Endodermal cell (in vitro differentiated cells): ENCODE measurements at regions not wholly inside any gene's neighbourhood (a gene's known extent, or its start where the extent isn't known, plus 50 kb on each side); places are given as distances from the start of the nearest gene placed in this dataset.

Experiments used
- DNase-seq: peaks from one replicate; pipeline ENCODE4 v3.0.0-alpha.2; 2017
- H3K27ac ChIP-seq: 2 replicates; pipeline ENCODE4 v1.5.1; 2013; ENCODE audit warnings: mild to moderate bottlenecking, low read depth, low read length, moderate library complexity
- H3K27me3 ChIP-seq: 2 replicates; pipeline ENCODE4 v1.6.1; 2013; ENCODE audit warnings: mild to moderate bottlenecking, low read length, moderate library complexity; ENCODE audit not compliant: insufficient read depth, control insufficient read depth, poor library complexity, severe bottlenecking
- H3K36me3 ChIP-seq: 2 replicates; pipeline ENCODE4 v1.7.0; 2013; ENCODE audit warnings: mild to moderate bottlenecking, low read length, moderate library complexity; ENCODE audit not compliant: control insufficient read depth, insufficient read depth
- H3K4me1 ChIP-seq: one replicate; pipeline ENCODE4 v1.7.0; 2013; ENCODE audit warnings: low read length; ENCODE audit not compliant: control insufficient read depth, insufficient read depth
- H3K4me3 ChIP-seq: 2 replicates; pipeline ENCODE4 v1.5.1; 2013; ENCODE audit warnings: mild to moderate bottlenecking, low read length, moderate library complexity
- H3K9ac ChIP-seq: 2 replicates; pipeline ENCODE4 v1.6.1; 2013; ENCODE audit warnings: mild to moderate bottlenecking, low read length, moderate library complexity; ENCODE audit not compliant: poor library complexity, severe bottlenecking; ENCODE audit errors: extremely low read depth
- H3K9me3 ChIP-seq: 2 replicates; pipeline ENCODE4 v1.6.1; 2013; ENCODE audit warnings: mild to moderate bottlenecking, low read length, moderate library complexity; ENCODE audit not compliant: control insufficient read depth
- H3K27ac Mint-ChIP-seq: 2 replicates; pipeline ENCODE4 v1.8.0; 2020; ENCODE audit warnings: mixed read lengths
- H3K27me3 Mint-ChIP-seq: 2 replicates; pipeline ENCODE4 v1.8.0; 2021; ENCODE audit warnings: mild to moderate bottlenecking, mixed read lengths; ENCODE audit not compliant: insufficient read depth
- H3K36me3 Mint-ChIP-seq: 2 replicates; pipeline ENCODE4 v1.8.0; 2020; ENCODE audit warnings: low read depth, mixed read lengths
- H3K4me1 Mint-ChIP-seq: 2 replicates; pipeline ENCODE4 v1.8.0; 2020; ENCODE audit warnings: mixed read lengths
- H3K4me3 Mint-ChIP-seq: 2 replicates; pipeline ENCODE4 v1.8.0; 2020; ENCODE audit warnings: mild to moderate bottlenecking, moderate library complexity, mixed read lengths
- H3K9me3 Mint-ChIP-seq: 2 replicates; pipeline ENCODE4 v1.8.0; 2020; ENCODE audit warnings: mild to moderate bottlenecking, mixed read lengths
- WGBS, 2 experiments: methylation state at CpG; one replicate each; pipeline versions ENCODE4 v1.1.5 to v1.1.7; 2013; ENCODE audit warnings: missing lambda C conversion rate in 2 of 2, mixed read lengths in 1 of 2; ENCODE audit not compliant: insufficient coverage in 1 of 2, insufficient read length in 1 of 2; 5-methylcytosine and 5-hydroxymethylcytosine counted together
- TF ChIP-seq, protein P1 (sequence below): fragments of 200-600 bp; sonication (generic); conservative IDR thresholded peaks from 2 replicates; pipeline ENCODE4 v1.5.0; 2021; ENCODE audit warnings: antibody characterized with exemption, mild to moderate bottlenecking

DNA sequence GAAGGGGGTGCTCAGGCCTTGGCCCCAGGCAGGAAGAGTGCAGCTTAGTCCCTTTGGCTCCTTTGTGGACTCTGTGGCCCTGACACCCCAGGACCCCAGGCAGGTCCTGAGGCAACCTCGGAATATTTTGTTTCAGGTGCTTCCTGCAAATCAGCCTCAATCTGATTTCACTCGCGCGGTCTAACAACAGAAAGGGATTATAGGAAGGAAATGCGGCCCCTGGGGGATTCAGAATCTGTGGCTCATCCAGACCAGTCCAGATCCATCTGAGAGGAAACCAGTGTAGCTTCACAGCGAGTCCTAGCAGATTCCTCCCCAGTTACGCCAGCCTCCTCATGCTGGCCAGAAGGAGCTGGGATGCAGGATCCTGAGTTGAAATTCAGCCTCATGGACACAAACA, 59.5 kb upstream of the YWHAQ start:
- H3K27ac Mint-ChIP-seq, result no peak overlapping the region
- no peak overlapping the region for H3K4me3 Mint-ChIP-seq
- H3K4me1 Mint-ChIP-seq, result no peaks in the 10 kb centered on the region
- 69 to 78% methylated on average over 7 of the region's 7 CpGs for WGBS, 2 experiments
- no peak overlapping the region for H3K4me3 ChIP-seq
- H3K27ac ChIP-seq, result no peak overlapping the region
- H3K36me3 Mint-ChIP-seq, result no peaks in the 10 kb centered on the region
- DNase-seq, result peak; percentile 48
- H3K4me1 ChIP-seq, result no peaks in the 10 kb centered on the region
- no peaks in the 10 kb centered on the region for H3K27me3 Mint-ChIP-seq
- H3K9ac ChIP-seq, result no peak overlapping the region
- no peaks in the 10 kb centered on the region for H3K36me3 ChIP-seq
- H3K9me3 ChIP-seq, result no peaks in the 10 kb centered on the region
- TF ChIP-seq, protein P1, sequence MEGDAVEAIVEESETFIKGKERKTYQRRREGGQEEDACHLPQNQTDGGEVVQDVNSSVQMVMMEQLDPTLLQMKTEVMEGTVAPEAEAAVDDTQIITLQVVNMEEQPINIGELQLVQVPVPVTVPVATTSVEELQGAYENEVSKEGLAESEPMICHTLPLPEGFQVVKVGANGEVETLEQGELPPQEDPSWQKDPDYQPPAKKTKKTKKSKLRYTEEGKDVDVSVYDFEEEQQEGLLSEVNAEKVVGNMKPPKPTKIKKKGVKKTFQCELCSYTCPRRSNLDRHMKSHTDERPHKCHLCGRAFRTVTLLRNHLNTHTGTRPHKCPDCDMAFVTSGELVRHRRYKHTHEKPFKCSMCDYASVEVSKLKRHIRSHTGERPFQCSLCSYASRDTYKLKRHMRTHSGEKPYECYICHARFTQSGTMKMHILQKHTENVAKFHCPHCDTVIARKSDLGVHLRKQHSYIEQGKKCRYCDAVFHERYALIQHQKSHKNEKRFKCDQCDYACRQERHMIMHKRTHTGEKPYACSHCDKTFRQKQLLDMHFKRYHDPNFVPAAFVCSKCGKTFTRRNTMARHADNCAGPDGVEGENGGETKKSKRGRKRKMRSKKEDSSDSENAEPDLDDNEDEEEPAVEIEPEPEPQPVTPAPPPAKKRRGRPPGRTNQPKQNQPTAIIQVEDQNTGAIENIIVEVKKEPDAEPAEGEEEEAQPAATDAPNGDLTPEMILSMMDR, result no peak
- H3K27me3 ChIP-seq, result no peaks in the 10 kb centered on the region
- no peaks in the 10 kb centered on the region for H3K9me3 Mint-ChIP-seq

DNA sequence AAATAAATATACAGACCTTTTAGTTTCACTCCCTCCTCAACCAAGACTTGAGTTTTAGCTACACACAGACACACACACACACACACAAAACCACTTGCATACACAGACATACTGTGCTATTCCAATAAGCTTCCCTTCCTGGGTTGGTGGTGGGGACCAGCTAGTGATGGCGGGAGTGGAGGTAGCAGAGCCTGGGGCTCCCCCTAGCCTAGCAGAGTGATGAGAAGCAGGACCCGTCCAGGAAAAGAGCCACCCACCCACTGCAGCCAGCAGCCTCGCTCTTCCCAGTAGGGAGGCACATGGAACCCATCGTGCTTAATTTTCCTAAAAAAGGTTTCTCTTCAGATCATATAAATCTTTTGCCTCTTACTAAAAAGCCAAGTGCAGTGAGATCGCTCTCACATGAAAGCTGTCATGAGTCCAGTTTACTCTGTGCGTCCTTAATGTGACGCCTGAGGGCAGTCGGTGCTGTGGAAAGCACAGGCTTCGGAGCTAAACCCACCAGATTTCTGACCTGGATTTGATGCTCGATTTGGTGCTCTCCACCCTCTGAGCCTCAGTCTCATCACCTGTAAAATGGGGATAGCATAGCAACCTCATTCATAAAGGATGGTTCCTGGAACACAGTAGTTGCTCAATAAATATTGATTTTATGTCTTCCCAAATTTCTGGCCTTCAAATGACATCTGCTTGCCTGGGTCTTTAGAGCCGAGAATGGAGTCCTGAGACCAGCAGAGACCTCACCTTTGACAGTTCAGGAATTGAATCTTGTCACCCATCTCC, 60.1 kb upstream of the YWHAQ start:
- TF ChIP-seq, protein P1, result peak; percentile 34
- 94 to 96% methylated on average over 9 to 11 of the region's 11 CpGs for WGBS, 2 experiments
- Histone ChIP-seq H3K9ac (no peak overlapping the region), H3K27me3 (no peaks in the 10 kb centered on the region), H3K27ac (no peak overlapping the region), H3K9me3 (no peaks in the 10 kb centered on the region), H3K36me3 (no peaks in the 10 kb centered on the region), H3K4me3 (no peak overlapping the region), H3K4me1 (no peaks in the 10 kb centered on the region)
- H3K27ac Mint-ChIP-seq, result no peak overlapping the region
- H3K9me3 Mint-ChIP-seq, result no peaks in the 10 kb centered on the region
- no peaks in the 10 kb centered on the region for H3K4me1 Mint-ChIP-seq
- H3K4me3 Mint-ChIP-seq, result no peak overlapping the region
- no peaks in the 10 kb centered on the region for H3K27me3 Mint-ChIP-seq
- no peaks in the 10 kb centered on the region for H3K36me3 Mint-ChIP-seq
- DNase-seq, result peak; percentile 62

DNA sequence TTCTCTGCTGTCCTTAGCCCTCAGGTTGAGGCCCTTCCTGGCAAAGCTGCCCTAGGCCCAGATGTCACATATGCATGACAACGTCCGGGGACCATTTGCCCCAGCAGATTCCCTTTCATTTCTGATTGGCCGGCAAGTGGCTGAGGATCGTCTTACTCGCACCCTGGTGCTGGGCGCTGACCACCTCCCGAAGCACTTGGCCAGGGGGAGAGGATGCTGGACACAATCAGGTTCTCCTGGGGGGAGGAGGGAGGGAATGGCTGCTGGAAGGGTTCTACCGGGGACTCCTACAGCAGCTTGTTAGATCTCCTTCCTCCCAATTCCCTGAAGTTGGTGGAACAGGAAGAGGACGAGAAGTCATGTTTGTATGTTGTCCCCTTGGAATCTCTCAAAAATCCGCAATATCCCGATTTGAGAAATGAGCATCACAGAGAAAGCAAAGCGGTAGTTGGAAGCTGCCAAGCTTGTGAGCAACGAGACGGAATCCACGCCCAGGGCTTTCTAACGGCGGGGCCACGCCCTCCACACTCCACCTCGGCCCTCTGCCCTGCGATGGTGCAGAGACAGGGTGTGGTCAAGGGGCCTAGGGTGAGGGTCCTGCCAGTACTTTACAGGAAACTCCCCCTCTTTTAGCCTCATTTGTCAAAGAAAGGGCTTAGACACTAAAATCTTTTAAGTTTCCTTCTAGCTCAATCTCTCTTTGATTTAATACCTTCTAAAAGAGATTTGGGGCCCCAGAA, 61.8 kb upstream of the YWHAQ start:
- Histone ChIP-seq H3K4me1 (no peaks in the 10 kb centered on the region), H3K36me3 (no peaks in the 10 kb centered on the region), H3K27me3 (no peaks in the 10 kb centered on the region), H3K9me3 (no peaks in the 10 kb centered on the region), H3K4me3 (no peak overlapping the region), H3K27ac (no peak overlapping the region), H3K9ac (no peak overlapping the region)
- 83 to 90% methylated on average over 13 to 20 of the region's 20 CpGs for WGBS, 2 experiments
- Mint-ChIP-seq H3K27ac (no peak overlapping the region), H3K9me3 (no peaks in the 10 kb centered on the region), H3K27me3 (no peaks in the 10 kb centered on the region), H3K4me1 (no peaks in the 10 kb centered on the region), H3K36me3 (no peaks in the 10 kb centered on the region), H3K4me3 (no peak overlapping the region)
- DNase-seq, result peak; percentile 64
- TF ChIP-seq, protein P1, result no peak
